Stimulated activated CD4-positive, alpha-beta T cell treated with anti-CD3 and anti-CD28 coated beads, TNF-alpha, amount 100 ng/mL, for 4 hours (primary cell): ENCODE measurements at regions not wholly inside any gene's neighbourhood (a gene's known extent, or its start where the extent isn't known, plus 50 kb on each side); places are given as distances from the start of the nearest gene placed in this dataset.
"Not testable (repeated sequence)": the region's sequence is repeated elsewhere in the genome, so short reads cannot be mapped to it uniquely, and the experiment has no call there.

Experiments
- DNase-seq, 3 experiments: peaks; one replicate each; pipeline ENCODE4 v3.0.0-alpha.2; 2020; ENCODE audit warnings: low read depth in 3 of 3

DNA sequence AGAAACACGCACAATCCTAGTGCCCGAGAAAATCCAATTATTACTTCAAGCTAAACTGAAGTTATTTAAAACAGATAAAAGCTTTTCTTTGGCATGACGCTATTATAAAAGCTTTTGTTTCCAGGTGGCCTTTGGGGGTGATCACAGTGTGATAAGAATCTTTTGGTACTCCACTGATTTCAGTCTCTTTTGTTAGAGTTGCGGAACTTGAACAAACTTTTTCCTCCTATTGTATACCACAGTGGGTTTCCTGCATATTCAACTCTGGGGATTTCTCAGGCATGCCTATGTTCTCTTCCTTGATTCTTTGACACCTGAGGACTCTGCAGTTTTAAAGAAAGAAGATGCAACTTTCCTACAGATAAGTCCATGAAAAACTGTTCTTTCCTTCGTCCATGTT lies 99.7 kb upstream of the PITRM1 start:
- no peak for DNase-seq

DNA sequence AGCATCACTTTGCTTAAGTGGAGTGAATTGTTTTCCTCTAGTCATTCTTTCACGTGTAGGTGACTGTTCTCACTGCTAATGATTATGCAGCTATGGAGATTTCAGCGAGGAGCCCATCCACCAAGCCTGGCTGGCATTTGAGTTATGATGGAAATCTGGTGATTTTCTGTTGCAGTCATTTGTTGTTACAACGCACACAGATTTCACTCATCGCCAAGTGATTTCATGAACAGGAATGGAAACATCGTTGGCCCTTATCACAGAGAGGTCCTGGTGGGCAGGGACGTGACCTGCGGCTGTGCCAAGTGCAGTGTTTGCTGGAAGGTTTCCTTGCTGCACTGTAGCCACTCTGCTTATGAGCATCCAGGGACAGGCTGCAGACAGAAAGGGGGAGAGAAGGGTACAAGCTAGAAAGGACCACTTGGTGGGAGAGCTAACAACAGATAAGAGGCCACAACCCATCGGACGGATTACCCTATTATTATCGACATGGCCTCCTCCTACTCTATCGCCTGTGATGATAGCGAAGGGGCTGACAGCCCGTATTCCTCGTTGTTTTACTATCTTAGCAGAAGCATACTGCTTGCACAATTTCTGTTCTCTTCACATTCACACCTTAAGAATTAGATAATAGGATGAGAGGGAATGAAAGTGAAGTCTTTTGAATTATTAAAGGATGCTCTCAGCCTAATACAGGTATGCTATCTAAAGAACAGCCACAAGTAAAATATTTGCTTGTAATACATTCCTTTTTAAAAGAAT lies 99.0 kb upstream of the PITRM1 start:
- no peak for DNase-seq

DNA sequence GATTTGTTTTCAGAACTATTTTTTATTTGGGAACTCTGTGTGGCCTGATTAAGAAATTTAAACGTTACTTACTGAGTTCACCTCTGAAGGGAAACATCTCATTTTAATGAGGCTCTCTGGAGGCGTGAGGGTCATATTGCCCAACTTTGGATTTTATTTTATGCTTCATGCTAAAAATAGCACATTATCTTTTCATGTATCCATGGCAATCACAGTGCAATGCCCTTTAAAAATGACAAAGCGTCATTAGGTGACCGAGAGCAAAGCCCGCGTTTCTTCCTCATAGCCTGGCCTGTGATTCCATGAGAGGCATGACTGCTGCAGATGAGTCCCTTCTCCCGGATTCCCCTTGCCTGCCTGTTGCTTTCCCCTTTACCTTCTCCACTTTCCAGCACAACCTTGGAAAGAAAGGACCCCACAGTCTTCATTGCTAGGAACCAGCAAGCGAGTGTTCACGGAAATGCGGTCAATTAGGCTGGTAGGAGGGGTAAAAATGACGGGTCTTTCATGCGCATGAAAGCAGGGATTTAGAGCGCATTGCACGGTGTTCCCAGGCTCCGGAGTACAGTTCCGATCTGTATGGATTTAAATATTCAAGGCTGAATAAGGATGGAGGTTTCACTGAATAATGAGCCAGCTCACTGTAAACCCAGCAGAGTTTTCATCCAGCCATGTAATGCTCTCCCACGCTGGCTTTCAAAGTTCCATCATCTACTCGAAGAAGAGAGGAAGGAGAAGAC lies 98.2 kb upstream of the PITRM1 start:
- DNase-seq, result no peak

- no peak for DNase-seq
Observed at GRCh38 chr10:3268025-3268424, 95.4 kb upstream of the PITRM1 start.

DNA sequence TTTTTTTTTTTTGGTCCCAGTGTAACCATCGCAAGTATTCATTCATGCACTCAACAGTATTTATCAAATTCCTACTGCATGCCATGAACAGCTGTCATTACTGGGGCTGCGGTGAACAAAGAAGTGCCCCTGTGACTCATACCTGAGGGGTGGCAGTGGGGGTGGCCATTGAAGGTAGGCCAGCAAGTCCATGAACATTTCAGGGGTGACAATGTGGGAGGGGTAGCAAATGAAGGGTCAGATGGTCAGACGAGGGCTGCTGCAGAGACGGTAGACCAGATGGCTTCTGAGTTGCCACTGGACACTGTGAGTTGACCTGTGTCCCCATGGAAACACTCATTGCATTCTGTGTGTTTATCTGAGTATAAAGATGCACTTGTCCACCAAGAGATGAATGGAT lies 92.5 kb upstream of the PITRM1 start:
- DNase-seq, result no peak

GRCh38 chr10:3264161-3264761 lies 91.7 kb upstream of the PITRM1 start:
- DNase-seq, result no peak

GRCh38 chr10:3263747-3264146 lies 91.2 kb upstream of the PITRM1 start:
- DNase-seq, result no peak

- no peak for DNase-seq
Observed at GRCh38 chr10:3263082-3263481, 90.5 kb upstream of the PITRM1 start.

GRCh38 chr10:3261921-3262320 lies 89.3 kb upstream of the PITRM1 start:
- no peak for DNase-seq

- no peak for DNase-seq
Observed at GRCh38 chr10:3260066-3260834, 87.7 kb upstream of the PITRM1 start.

GRCh38 chr10:3259499-3259898 lies 86.9 kb upstream of the PITRM1 start:
- no peak for DNase-seq

GRCh38 chr10:3258394-3258793 lies 85.8 kb upstream of the PITRM1 start:
- DNase-seq, result no peak

DNA sequence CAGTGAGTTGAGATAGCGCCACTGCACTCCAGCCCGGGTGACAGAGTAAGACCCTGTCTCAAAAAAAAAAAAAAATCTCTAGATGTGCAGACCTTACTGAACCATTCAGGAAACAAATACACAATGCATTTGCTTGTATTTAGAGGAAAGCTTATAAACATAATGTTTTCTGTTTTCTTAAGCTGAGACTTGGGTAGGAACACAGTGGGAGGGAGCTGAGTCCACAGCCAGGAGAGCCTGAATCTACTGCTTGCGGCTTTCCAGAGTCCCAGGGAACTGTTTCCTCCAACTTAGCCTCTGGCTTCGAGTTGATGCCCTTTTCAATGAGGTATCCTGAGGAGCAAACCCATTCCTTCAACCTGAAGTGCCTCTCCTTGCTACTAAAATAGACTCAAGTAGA lies 83.0 kb upstream of the PITRM1 start:
- no peak for DNase-seq

GRCh38 chr10:3255075-3255474 lies 82.5 kb upstream of the PITRM1 start:
- DNase-seq, result no peak

- not testable (repeated sequence) for DNase-seq
Observed at GRCh38 chr10:3253974-3254373, 81.4 kb upstream of the PITRM1 start.

GRCh38 chr10:3251172-3251571 lies 78.6 kb upstream of the PITRM1 start:
- no peak for DNase-seq

DNA sequence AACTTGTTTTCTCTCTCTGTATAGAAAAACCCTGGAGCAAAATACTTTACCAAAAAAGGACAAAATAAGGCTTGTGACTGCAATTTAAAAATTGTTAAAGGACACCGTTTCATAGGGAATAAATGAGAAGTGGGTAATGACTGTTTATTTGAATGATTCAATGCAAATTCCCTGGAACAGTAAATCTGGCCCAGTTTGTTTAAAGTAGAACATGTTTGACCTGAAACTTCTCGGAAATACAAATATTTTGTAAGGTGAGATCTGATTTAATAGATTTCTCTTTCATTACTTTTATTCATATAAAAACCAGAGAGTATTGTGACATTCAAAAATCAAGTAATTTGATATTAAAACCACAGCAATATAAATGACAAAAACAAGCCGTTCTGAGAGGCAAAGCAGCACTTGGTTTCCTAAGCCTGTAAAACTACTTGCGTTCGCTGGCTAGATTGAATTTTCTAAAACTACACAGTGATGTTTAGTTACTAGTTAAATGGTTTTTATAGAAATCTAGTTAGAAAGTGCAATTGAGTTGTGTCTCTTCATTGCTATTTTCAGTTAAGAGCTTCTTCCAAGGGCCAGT lies 76.8 kb upstream of the PITRM1 start:
- DNase-seq, result no peak

DNA sequence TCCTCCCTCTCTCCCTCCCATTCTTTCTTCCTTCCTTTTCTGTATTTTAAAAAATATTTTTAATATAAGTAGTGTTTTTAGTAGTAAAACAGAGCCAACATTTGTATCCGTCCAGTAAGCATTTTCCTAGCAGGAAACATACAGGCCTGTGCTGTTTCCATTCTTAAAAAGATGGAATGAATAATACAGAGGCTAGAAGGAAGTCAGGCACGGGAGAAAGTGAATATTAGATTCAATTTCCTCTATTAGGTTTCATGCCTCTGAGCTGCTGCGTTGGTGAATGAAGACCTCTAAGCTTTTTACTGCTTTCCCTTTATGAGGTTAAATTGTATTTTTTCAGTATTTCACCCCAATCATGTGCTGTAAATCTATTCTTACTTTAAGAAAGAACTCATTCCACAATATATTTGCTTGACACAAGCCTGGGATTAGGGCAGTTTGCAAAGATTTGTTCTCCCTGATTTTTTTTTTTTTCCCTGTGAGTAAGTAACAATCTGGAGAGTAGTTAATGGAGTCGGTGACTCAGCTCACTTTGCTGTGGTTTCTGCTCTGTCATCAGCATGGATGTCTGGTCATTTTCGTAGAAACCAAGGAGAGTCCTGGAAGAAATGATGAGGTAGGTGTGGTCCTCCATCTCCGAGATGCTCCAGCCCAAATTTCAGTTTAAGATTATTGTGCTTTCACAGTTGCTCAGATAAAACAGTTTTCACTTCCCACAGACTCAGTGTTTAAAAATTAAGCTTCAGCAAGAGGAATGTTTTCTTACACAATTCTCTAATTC lies 76.1 kb upstream of the PITRM1 start:
- DNase-seq, result no peak

DNA sequence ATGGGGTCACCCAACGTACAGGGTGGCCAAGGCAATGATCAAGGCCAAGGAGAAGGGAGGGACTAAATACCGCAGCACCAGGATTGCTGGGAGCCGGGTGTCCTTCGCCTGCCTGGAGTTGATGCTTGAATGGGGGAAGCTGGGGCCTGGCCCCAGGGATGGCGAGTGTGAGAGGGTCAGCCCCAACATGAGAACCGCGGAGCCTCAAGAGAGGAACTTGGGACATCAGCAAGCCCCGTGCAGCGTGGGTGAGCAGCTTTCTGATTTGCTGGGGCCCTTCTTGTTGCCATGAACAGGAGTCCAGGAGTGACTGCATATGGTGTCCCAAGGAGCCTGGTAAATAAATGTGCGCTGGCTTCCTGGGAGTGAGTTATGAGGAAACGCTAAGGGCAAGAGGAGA lies 72.8 kb upstream of the PITRM1 start:
- DNase-seq, result no peak

DNA sequence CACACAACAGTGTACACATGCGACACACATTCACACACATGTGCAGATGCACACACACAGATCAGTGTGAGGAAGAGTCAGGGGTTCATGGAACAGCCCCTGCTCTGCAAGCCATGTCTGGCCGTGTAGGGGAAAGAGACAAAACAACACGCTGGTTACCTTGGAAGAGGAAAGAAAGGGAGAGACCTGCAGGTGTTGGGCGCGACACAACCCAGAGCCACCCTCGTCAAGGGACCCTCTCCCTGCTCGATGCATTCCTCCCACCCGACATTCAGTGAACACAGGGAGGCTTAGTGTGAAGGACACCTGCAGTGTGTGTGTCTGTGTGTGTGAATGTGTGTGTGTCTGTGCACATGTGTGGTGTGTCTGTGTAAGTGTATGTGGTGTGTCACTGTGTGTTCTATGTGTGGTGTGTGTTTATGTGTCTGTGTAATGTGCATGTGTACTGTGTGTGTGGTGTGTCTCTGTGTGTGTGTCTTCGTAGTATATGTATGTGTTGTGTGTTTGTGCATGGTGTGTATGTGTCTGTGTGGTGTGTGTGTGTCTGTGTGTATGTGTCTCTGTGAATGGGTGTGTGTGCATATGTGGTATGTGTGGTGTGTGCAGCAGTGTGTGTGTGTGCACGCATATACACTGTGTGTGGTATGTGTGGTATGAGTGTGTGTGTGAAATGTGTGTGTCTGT lies 69.5 kb upstream of the PITRM1 start:
- DNase-seq, result no peak
